ENCODE measurements at regions not wholly inside any gene's neighbourhood (a gene's known extent, or its start where the extent isn't known, plus 50 kb on each side); places are given as distances from the start of the nearest gene placed in this dataset.

- Histone ChIP-seq H3K27ac (ENCODE audit: low read length) (no peak overlapping the region), H3K4me1 (ENCODE audit: control insufficient read depth, insufficient read depth, low read length) (no peaks in the 10 kb centered on the region), H3K9me3 (ENCODE audit: control insufficient read depth, low read depth, low read length) (no peaks in the 10 kb centered on the region), H3K4me3 (ENCODE audit: low read length) (no peak overlapping the region), H3K36me3 (ENCODE audit: control insufficient read depth, insufficient read depth, low read length) (no peaks in the 10 kb centered on the region), H3K27me3 (ENCODE audit: control insufficient read depth, insufficient read depth, low read length) (peaks cover 6% of the 10 kb centered on the region)
- WGBS (ENCODE audit: insufficient coverage, low lambda C conversion rate) = 100% methylated on average over 1 of the region's 3 CpGs
- DNase-seq = no peak
These were observed 62.2 kb upstream of the MAP3K4 start for GRCh38 chr6:160929361-160929760.

DNA sequence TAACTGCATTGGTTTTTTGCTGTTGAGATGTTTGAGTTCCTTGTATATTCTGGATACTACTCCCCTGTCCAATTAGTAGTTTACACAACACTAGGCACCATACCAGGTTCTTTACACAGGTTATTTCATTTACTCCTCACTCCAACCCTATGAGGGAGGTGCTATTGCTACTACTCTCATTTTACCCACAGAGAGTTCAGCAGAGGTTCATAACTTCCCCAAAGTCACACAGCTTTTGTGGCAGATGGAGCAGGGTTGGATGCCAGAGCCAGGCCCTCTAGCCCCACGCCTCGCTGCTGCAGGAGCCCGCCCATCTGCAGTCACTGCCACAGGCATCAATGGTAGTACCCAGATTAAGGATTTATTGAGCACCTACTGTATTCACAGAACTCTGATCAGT is 61.7 kb upstream of the MAP3K4 start:
- Histone ChIP-seq H3K36me3 (ENCODE audit: control insufficient read depth, insufficient read depth, low read length) (no peaks in the 10 kb centered on the region), H3K4me1 (ENCODE audit: control insufficient read depth, insufficient read depth, low read length) (no peaks in the 10 kb centered on the region), H3K4me3 (ENCODE audit: low read length) (no peak overlapping the region), H3K27me3 (ENCODE audit: control insufficient read depth, insufficient read depth, low read length) (peaks cover 6% of the 10 kb centered on the region), H3K27ac (ENCODE audit: low read length) (no peak overlapping the region), H3K9me3 (ENCODE audit: control insufficient read depth, low read depth, low read length) (no peaks in the 10 kb centered on the region)
- DNase-seq = no peak
- WGBS (ENCODE audit: insufficient coverage, low lambda C conversion rate) = no CpG with 5 or more reads among the region's 3 CpGs

DNA sequence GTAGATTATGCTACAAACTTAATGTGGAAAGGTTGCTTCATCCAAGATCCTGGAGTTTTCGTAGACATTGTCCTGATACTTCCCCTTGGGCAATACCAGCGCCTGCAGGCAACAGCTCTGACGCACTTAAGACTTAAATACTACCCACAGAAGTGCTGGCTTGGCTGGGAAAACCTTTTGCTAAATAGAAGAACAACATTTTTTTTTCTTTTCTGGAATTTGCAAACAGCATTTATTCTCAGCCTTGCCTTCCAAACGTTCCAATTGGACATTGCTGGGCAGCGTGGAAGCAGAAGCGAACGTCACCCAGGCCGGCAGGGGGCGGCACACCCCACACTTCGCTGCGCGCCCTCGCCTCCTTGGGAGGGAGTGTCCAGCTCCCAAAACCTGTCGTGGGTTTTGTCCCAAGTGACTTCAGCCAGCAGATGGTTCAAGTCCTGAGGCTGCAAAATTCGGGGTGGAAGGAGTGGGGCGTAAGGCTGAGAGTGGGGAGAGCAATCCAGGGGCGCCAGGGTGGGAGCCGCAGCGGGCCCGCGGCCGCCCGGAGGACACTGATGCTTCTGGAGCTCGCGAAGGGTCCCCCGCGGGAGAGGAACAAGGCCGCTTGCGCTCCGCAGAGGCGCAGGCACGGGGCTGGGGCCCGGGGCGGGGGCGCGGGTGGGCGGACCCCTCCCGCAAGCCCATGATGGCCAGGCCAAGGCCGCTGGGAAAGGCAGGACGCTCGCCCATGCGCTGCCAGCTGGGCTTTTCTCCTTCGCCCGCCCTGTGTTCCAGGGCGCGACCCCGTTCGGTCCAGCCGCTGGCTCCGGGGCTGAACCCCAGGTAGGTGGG is 60.8 kb upstream of the MAP3K4 start:
- H3K4me3 ChIP-seq (ENCODE audit: low read length) = peak overlapping the region; percentile 45
- no peak overlapping the region for H3K27ac ChIP-seq (ENCODE audit: low read length)
- no CpG with 5 or more reads among the region's 50 CpGs for WGBS (ENCODE audit: insufficient coverage, low lambda C conversion rate)

GRCh38 chr6:160931378-160932310 is 59.9 kb upstream of the MAP3K4 start:
- Histone ChIP-seq H3K36me3 (ENCODE audit: control insufficient read depth, insufficient read depth, low read length) (no peaks in the 10 kb centered on the region), H3K4me1 (ENCODE audit: control insufficient read depth, insufficient read depth, low read length) (no peaks in the 10 kb centered on the region), H3K4me3 (ENCODE audit: low read length) (no peak overlapping the region), H3K27ac (ENCODE audit: low read length) (no peak overlapping the region), H3K27me3 (ENCODE audit: control insufficient read depth, insufficient read depth, low read length) (peaks cover 6% of the 10 kb centered on the region), H3K9me3 (ENCODE audit: control insufficient read depth, low read depth, low read length) (no peaks in the 10 kb centered on the region)
- WGBS (ENCODE audit: insufficient coverage, low lambda C conversion rate) = no CpG with 5 or more reads among the region's 13 CpGs
- peak in 1 of 2 donors; percentile 20 for DNase-seq

More for the DNA sequence above, 60.8 kb upstream of the MAP3K4 start:
- H3K9me3 ChIP-seq (ENCODE audit: control insufficient read depth, low read depth, low read length) = no peaks in the 10 kb centered on the region
- DNase-seq = peak; percentile 38 to 67
- H3K27me3 ChIP-seq (ENCODE audit: control insufficient read depth, insufficient read depth, low read length) = peaks cover 6% of the 10 kb centered on the region
- H3K36me3 ChIP-seq (ENCODE audit: control insufficient read depth, insufficient read depth, low read length) = no peaks in the 10 kb centered on the region
- H3K4me1 ChIP-seq (ENCODE audit: control insufficient read depth, insufficient read depth, low read length) = no peaks in the 10 kb centered on the region

DNA sequence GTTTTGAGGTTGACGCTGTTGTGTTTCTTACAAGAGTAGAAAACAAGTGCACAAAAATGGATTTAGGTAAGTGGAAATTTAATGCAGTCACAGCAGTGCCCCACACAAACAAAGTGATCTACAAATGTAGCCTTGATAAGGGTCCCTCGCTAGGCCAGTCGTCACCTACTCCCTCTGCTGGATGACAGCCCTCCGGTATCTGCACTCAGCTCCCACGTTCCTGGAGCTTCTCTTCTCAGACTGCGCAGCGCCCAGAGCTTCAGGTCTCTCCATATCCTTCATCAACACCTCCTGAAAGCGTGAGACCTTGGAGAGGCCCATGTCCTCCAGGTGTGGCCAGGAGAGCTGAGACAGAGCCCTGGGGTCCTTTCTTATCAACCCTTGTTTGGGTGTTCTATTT is 58.3 kb upstream of the MAP3K4 start:
- Histone ChIP-seq H3K9me3 (ENCODE audit: control insufficient read depth, low read depth, low read length) (no peaks in the 10 kb centered on the region), H3K27ac (ENCODE audit: low read length) (no peak overlapping the region), H3K36me3 (ENCODE audit: control insufficient read depth, insufficient read depth, low read length) (no peaks in the 10 kb centered on the region), H3K27me3 (ENCODE audit: control insufficient read depth, insufficient read depth, low read length) (peaks cover 6% of the 10 kb centered on the region), H3K4me1 (ENCODE audit: control insufficient read depth, insufficient read depth, low read length) (no peaks in the 10 kb centered on the region), H3K4me3 (ENCODE audit: low read length) (no peak overlapping the region)
- DNase-seq = no peak
- no CpG with 5 or more reads among the region's 8 CpGs for WGBS (ENCODE audit: insufficient coverage, low lambda C conversion rate)

DNA sequence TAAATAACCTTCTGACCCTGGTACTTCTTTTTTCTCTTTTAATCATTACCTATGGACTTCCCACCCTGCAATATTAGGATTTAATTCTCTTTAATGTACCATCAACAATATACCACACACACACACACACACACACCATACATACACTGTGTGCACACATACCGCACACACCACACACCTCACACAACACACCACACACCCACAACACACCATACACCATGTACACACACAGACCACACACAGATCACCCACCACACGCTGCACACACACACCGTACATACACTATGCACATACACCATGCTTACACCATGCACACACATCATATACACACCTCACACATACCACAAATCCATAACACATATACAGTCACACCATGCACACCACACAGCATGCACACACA is 57.4 kb upstream of the MAP3K4 start:
- H3K4me3 ChIP-seq (ENCODE audit: low read length) = no peak overlapping the region
- no peaks in the 10 kb centered on the region for H3K4me1 ChIP-seq (ENCODE audit: control insufficient read depth, insufficient read depth, low read length)
- no peaks in the 10 kb centered on the region for H3K36me3 ChIP-seq (ENCODE audit: control insufficient read depth, insufficient read depth, low read length)
- H3K27ac ChIP-seq (ENCODE audit: low read length) = no peak overlapping the region
- no peaks in the 10 kb centered on the region for H3K9me3 ChIP-seq (ENCODE audit: control insufficient read depth, low read depth, low read length)
- DNase-seq = no peak
- no CpG with 5 or more reads among the region's 3 CpGs for WGBS (ENCODE audit: insufficient coverage, low lambda C conversion rate)
- H3K27me3 ChIP-seq (ENCODE audit: control insufficient read depth, insufficient read depth, low read length) = peaks cover 6% of the 10 kb centered on the region

- Histone ChIP-seq H3K27ac (ENCODE audit: low read length) (no peak overlapping the region), H3K36me3 (ENCODE audit: control insufficient read depth, insufficient read depth, low read length) (no peaks in the 10 kb centered on the region), H3K4me3 (ENCODE audit: low read length) (no peak overlapping the region), H3K27me3 (ENCODE audit: control insufficient read depth, insufficient read depth, low read length) (no peaks in the 10 kb centered on the region), H3K9me3 (ENCODE audit: control insufficient read depth, low read depth, low read length) (no peaks in the 10 kb centered on the region), H3K4me1 (ENCODE audit: control insufficient read depth, insufficient read depth, low read length) (no peaks in the 10 kb centered on the region)
- WGBS (ENCODE audit: insufficient coverage, low lambda C conversion rate) = no CpG with 5 or more reads among the region's 4 CpGs
- DNase-seq = no peak
These were observed 51.4 kb upstream of the MAP3K4 start for GRCh38 chr6:160940197-160940596.
